ENCODE measurements at regions not wholly inside any gene's neighbourhood (a gene's known extent, or its start where the extent isn't known, plus 50 kb on each side); places are given as distances from the start of the nearest gene placed in this dataset.

DNA sequence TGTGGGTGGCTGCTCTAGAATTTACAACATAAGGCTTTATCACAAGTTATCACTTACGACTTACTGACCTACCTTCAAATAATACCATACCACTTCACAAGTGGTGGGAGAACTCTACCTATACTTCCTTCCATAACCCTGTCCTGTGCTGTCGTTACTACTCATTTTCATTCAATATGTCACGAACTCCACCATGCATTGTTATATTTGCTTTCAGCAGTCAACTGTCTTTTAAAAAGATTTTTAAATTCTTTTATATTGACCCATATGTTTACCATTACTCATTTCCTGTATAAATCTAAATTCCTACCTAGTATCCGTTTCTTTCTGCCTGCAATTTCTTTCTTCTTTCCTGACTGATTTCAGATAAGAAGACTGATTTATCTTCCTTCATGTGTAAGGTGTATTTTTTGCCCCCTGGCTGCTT lies 200.0 kb downstream of the KLF12 start:
- Histone ChIP-seq H3K36me3 (ENCODE audit: insufficient read depth, low read length) (no peaks in the 10 kb centered on the region), H2AFZ (ENCODE audit: low read depth, low read length) (no peak overlapping the region), H3K9me3 (ENCODE audit: low read length) (no peaks in the 10 kb centered on the region), H3K4me3 (ENCODE audit: low read length) (no peak overlapping the region), H4K20me1 (ENCODE audit: insufficient read depth) (no peaks in the 10 kb centered on the region), H3K4me2 (ENCODE audit: low read length) (no peak overlapping the region), H3K9me2 (ENCODE audit: insufficient read depth, low read length) (no peaks in the 10 kb centered on the region), H3K79me2 (replicated peaks; ENCODE audit: insufficient read depth, low read length) (peaks cover 6% of the 10 kb centered on the region), H3K9ac (ENCODE audit: low read length) (no peak overlapping the region), H3F3A (ENCODE audit: insufficient read depth, low read length, poor library complexity, severe bottlenecking) (no peaks in the 10 kb centered on the region), H3K27me3 (ENCODE audit: insufficient read depth, low read depth, low read length) (no peaks in the 10 kb centered on the region), H3K27ac (ENCODE audit: low read length) (no peak overlapping the region)
- TF ChIP-seq POLR2AphosphoS5 (IDR thresholded peaks at IDR 0.05) (no peak), EZH2 (IDR thresholded peaks at IDR 0.05; ENCODE audit: borderline replicate concordance, insufficient read depth, low read length, poor library complexity, severe bottlenecking) (no peak), MXI1 (conservative IDR thresholded peaks at IDR 0.05; ENCODE audit: poor library complexity, severe bottlenecking) (no peak)
- TF ChIP-seq, protein P1, sequence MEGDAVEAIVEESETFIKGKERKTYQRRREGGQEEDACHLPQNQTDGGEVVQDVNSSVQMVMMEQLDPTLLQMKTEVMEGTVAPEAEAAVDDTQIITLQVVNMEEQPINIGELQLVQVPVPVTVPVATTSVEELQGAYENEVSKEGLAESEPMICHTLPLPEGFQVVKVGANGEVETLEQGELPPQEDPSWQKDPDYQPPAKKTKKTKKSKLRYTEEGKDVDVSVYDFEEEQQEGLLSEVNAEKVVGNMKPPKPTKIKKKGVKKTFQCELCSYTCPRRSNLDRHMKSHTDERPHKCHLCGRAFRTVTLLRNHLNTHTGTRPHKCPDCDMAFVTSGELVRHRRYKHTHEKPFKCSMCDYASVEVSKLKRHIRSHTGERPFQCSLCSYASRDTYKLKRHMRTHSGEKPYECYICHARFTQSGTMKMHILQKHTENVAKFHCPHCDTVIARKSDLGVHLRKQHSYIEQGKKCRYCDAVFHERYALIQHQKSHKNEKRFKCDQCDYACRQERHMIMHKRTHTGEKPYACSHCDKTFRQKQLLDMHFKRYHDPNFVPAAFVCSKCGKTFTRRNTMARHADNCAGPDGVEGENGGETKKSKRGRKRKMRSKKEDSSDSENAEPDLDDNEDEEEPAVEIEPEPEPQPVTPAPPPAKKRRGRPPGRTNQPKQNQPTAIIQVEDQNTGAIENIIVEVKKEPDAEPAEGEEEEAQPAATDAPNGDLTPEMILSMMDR (IDR thresholded peaks at IDR 0.05; ENCODE audit: poor library complexity, severe bottlenecking): no peak

DNA sequence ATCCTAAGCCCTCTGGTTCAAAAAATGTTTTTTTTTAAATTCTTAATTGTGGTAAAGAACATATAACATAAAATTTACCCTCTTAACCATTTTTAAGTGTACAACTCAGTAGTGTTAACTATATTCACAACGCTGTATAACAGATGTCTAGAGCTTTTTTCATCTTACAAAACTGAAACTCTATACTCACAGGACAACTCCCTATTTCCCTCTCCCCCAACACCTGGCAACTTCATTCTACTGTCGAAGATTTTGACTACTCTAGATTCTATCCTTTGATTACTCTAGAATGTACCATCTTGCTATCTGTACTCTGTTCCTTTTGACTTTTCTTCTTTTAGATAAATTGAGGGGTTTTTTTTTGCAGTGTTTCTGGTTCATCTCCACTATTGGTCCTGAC lies 200.4 kb downstream of the KLF12 start:
- Histone ChIP-seq H4K20me1 (ENCODE audit: insufficient read depth) (no peaks in the 10 kb centered on the region), H3K4me2 (ENCODE audit: low read length) (no peak overlapping the region), H3K27ac (ENCODE audit: low read length) (no peak overlapping the region), H3K9me3 (ENCODE audit: low read length) (no peaks in the 10 kb centered on the region), H2AFZ (ENCODE audit: low read depth, low read length) (no peak overlapping the region), H3F3A (ENCODE audit: insufficient read depth, low read length, poor library complexity, severe bottlenecking) (no peaks in the 10 kb centered on the region), H3K9me2 (ENCODE audit: insufficient read depth, low read length) (no peaks in the 10 kb centered on the region), H3K36me3 (ENCODE audit: insufficient read depth, low read length) (no peaks in the 10 kb centered on the region), H3K9ac (ENCODE audit: low read length) (no peak overlapping the region), H3K79me2 (replicated peaks; ENCODE audit: insufficient read depth, low read length) (peaks cover 3% of the 10 kb centered on the region), H3K27me3 (ENCODE audit: insufficient read depth, low read depth, low read length) (no peaks in the 10 kb centered on the region), H3K4me3 (ENCODE audit: low read length) (no peak overlapping the region)
- TF ChIP-seq, protein P1 (IDR thresholded peaks at IDR 0.05; ENCODE audit: poor library complexity, severe bottlenecking): no peak
- TF ChIP-seq MXI1 (conservative IDR thresholded peaks at IDR 0.05; ENCODE audit: poor library complexity, severe bottlenecking): no peak
- no peak for TF ChIP-seq EZH2 (IDR thresholded peaks at IDR 0.05; ENCODE audit: borderline replicate concordance, insufficient read depth, low read length, poor library complexity, severe bottlenecking)
- TF ChIP-seq EP300 (conservative IDR thresholded peaks at IDR 0.05; ENCODE audit: poor library complexity, severe bottlenecking): no peak
- no peak for TF ChIP-seq RAD21 (conservative IDR thresholded peaks at IDR 0.05)
- no peak for TF ChIP-seq SMC3 (conservative IDR thresholded peaks at IDR 0.05; ENCODE audit: poor library complexity)
- no peak for TF ChIP-seq POLR2AphosphoS5 (IDR thresholded peaks at IDR 0.05)
- no peak for TF ChIP-seq TAF1 (IDR thresholded peaks at IDR 0.05; ENCODE audit: low read depth)
- TF ChIP-seq, protein P2, sequence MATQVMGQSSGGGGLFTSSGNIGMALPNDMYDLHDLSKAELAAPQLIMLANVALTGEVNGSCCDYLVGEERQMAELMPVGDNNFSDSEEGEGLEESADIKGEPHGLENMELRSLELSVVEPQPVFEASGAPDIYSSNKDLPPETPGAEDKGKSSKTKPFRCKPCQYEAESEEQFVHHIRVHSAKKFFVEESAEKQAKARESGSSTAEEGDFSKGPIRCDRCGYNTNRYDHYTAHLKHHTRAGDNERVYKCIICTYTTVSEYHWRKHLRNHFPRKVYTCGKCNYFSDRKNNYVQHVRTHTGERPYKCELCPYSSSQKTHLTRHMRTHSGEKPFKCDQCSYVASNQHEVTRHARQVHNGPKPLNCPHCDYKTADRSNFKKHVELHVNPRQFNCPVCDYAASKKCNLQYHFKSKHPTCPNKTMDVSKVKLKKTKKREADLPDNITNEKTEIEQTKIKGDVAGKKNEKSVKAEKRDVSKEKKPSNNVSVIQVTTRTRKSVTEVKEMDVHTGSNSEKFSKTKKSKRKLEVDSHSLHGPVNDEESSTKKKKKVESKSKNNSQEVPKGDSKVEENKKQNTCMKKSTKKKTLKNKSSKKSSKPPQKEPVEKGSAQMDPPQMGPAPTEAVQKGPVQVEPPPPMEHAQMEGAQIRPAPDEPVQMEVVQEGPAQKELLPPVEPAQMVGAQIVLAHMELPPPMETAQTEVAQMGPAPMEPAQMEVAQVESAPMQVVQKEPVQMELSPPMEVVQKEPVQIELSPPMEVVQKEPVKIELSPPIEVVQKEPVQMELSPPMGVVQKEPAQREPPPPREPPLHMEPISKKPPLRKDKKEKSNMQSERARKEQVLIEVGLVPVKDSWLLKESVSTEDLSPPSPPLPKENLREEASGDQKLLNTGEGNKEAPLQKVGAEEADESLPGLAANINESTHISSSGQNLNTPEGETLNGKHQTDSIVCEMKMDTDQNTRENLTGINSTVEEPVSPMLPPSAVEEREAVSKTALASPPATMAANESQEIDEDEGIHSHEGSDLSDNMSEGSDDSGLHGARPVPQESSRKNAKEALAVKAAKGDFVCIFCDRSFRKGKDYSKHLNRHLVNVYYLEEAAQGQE (IDR thresholded peaks at IDR 0.05; ENCODE audit: borderline replicate concordance): no peak

Data from neural cell (in vitro differentiated cells).